ENCODE measurements at regions not wholly inside any gene's neighbourhood (a gene's known extent, or its start where the extent isn't known, plus 50 kb on each side); places are given as distances from the start of the nearest gene placed in this dataset.

GRCh38 chr12:24069532-24070395, 120.3 kb upstream of the SOX5 start:
- TF ChIP-seq CTCF (IDR thresholded peaks at IDR 0.05) (no peak), SIN3A (IDR thresholded peaks at IDR 0.05; ENCODE audit: borderline replicate concordance, insufficient read depth, low read depth, low read length) (no peak)

All from Panc1 (cell line).